Ovary (tissue), 3 donors: ENCODE measurements at regions not wholly inside any gene's neighbourhood (a gene's known extent, or its start where the extent isn't known, plus 50 kb on each side); places are given as distances from the start of the nearest gene placed in this dataset.

Experiments used
- POLR2A ChIP-seq: fragments of 450-650 bp; IDR thresholded peaks from one replicate; pipeline ENCODE4 v1.6.1; 2017; ENCODE audit warnings: antibody characterized with exemption, mild to moderate bottlenecking, moderate library complexity
- TF ChIP-seq, protein P1 (sequence below), 3 donors: fragments of 450-650 bp in 2 of 3; fragments of 200-600 bp in 1 of 3; IDR thresholded peaks; one replicate each; pipeline versions ENCODE4 v1.5.1 to v1.8.0; 2016 to 2022; ENCODE audit warnings: antibody characterized with exemption in 3 of 3, mild to moderate bottlenecking in 1 of 3
- donor health status: DM: no; HTN: no; CAD: no.

DNA sequence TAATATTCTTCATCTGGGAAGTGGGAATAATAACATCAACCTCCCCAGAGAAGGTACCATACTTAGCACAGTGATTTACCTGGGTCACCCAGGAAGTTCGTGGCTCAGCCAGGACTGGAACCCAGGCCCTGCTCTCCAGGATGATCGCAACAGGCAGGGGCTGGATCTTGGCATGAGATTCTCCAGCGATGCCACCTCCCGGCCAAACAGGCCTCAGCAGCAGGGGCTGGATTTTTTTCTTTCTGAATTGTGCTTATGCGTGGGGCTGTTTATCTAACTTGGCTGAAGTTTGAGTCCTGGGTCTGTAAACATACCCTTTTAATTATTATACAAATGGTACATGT lies 129.5 kb upstream of the PTPN1 start:
- no peak for TF ChIP-seq POLR2A
- TF ChIP-seq, protein P1, sequence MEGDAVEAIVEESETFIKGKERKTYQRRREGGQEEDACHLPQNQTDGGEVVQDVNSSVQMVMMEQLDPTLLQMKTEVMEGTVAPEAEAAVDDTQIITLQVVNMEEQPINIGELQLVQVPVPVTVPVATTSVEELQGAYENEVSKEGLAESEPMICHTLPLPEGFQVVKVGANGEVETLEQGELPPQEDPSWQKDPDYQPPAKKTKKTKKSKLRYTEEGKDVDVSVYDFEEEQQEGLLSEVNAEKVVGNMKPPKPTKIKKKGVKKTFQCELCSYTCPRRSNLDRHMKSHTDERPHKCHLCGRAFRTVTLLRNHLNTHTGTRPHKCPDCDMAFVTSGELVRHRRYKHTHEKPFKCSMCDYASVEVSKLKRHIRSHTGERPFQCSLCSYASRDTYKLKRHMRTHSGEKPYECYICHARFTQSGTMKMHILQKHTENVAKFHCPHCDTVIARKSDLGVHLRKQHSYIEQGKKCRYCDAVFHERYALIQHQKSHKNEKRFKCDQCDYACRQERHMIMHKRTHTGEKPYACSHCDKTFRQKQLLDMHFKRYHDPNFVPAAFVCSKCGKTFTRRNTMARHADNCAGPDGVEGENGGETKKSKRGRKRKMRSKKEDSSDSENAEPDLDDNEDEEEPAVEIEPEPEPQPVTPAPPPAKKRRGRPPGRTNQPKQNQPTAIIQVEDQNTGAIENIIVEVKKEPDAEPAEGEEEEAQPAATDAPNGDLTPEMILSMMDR (IDR thresholded peaks at IDR 0.05): peak; percentile 35 to 50 (median 48)
